Upper lobe of left lung (tissue), 6 donors: ENCODE measurements at regions not wholly inside any gene's neighbourhood (a gene's known extent, or its start where the extent isn't known, plus 50 kb on each side); places are given as distances from the start of the nearest gene placed in this dataset.

Source experiments
- ATAC-seq, 2 donors: fragments of 200-7000 bp; cut with Tn5 transposase; one replicate each; pipeline ENCODE4 v1.9.1; 2022; ENCODE audit warnings: mild to moderate bottlenecking in 2 of 2, moderate library complexity in 2 of 2; ENCODE audit not compliant: low FRiP score in 2 of 2
- DNase-seq, 2 donors: peaks; one replicate each; pipeline ENCODE4 v3.0.0-alpha.2; 2019 to 2020
- H3K27ac ChIP-seq, 4 donors: fragments of 200-600 bp; sonication (generic); one replicate each; pipeline ENCODE4 v1.5.1; 2016 to 2019
- H3K27me3 ChIP-seq, 4 donors: fragments of 200-600 bp; sonication (generic); one replicate each; pipeline ENCODE4 v1.5.1; 2017 to 2019
- H3K36me3 ChIP-seq, 4 donors: fragments of 200-600 bp; sonication (generic); one replicate each; pipeline ENCODE4 v1.5.1; 2016 to 2019
- H3K4me1 ChIP-seq, 4 donors: fragments of 200-600 bp; sonication (generic); one replicate each; pipeline ENCODE4 v1.5.1; 2018 to 2019
- H3K4me3 ChIP-seq, 4 donors: fragments of 200-600 bp; sonication (generic); one replicate each; pipeline ENCODE4 v1.5.1; 2017 to 2019; ENCODE audit warnings: mild to moderate bottlenecking in 2 of 4, moderate library complexity in 1 of 4
- H3K9me3 ChIP-seq, 4 donors: fragments of 200-600 bp; sonication (generic); one replicate each; pipeline ENCODE4 v1.5.1; 2018 to 2019
- EP300 ChIP-seq, 4 donors: sonication (generic); formaldehyde crosslinking; IDR thresholded peaks; one replicate each; pipeline ENCODE4 v1.5.1; 2017; ENCODE audit warnings: antibody characterized with exemption in 4 of 4, control low read depth in 2 of 4
- POLR2A ChIP-seq, 4 donors: fragments of 450-650 bp; IDR thresholded peaks; one replicate each; pipeline ENCODE4 v1.5.1; 2016 to 2017; ENCODE audit warnings: antibody characterized with exemption in 4 of 4, mild to moderate bottlenecking in 2 of 4
- POLR2AphosphoS5 ChIP-seq, 2 donors: sonication (generic); formaldehyde crosslinking; IDR thresholded peaks; one replicate each; pipeline ENCODE4 v1.5.1; 2017; ENCODE audit warnings: antibody characterized with exemption in 2 of 2
- WGBS, 2 donors: methylation state at CpG; one replicate each; pipeline ENCODE4 v1.1.5; 2017 to 2018; 5-methylcytosine and 5-hydroxymethylcytosine counted together
- TF ChIP-seq, protein P1 (sequence below), 6 experiments: fragments of 450-650 bp in 4 of 6; fragments of 200-600 bp in 2 of 6; sonication (generic) in 2 of 6; IDR thresholded peaks; one replicate each; pipeline ENCODE4 v1.5.1; 2016 to 2019; ENCODE audit warnings: antibody characterized with exemption in 6 of 6
- donor health status: DM: no; HTN: no; CAD: no; lungs with moderate emphysema.
- donor health status: DM: no; HTN: yes; CAD: no; lungs with severe emphysema.

DNA sequence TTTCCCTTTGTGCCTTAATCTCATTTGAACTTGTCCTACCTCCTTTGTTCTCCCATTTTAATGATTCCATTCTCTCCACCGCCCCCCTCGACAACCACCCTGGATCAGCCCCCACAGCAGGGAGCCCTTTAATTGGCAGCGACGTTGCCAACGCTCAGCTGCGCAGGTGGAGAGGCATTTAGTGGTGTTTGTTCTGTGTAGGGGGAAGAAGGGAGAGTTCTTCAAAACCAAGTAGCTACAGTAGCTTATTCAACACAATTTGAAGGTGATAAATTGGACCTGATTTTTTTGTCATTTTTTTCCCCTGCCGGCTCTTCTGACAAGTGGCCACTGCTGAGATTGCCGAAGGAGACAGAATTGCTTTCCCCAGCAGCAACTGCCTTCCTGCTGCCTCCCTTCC, 499.1 kb downstream of the CDK5RAP2 start:
- TF ChIP-seq, protein P1, sequence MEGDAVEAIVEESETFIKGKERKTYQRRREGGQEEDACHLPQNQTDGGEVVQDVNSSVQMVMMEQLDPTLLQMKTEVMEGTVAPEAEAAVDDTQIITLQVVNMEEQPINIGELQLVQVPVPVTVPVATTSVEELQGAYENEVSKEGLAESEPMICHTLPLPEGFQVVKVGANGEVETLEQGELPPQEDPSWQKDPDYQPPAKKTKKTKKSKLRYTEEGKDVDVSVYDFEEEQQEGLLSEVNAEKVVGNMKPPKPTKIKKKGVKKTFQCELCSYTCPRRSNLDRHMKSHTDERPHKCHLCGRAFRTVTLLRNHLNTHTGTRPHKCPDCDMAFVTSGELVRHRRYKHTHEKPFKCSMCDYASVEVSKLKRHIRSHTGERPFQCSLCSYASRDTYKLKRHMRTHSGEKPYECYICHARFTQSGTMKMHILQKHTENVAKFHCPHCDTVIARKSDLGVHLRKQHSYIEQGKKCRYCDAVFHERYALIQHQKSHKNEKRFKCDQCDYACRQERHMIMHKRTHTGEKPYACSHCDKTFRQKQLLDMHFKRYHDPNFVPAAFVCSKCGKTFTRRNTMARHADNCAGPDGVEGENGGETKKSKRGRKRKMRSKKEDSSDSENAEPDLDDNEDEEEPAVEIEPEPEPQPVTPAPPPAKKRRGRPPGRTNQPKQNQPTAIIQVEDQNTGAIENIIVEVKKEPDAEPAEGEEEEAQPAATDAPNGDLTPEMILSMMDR (IDR thresholded peaks at IDR 0.05): no peak
- TF ChIP-seq POLR2A (IDR thresholded peaks at IDR 0.05): no peak
- TF ChIP-seq POLR2AphosphoS5 (IDR thresholded peaks at IDR 0.05): no peak
- no peak for TF ChIP-seq EP300 (IDR thresholded peaks at IDR 0.05)
- H3K27me3 ChIP-seq: no peaks in the 10 kb centered on the region
- no peak overlapping the region for H3K27ac ChIP-seq
- ATAC-seq (no peak), DNase-seq (no peak)
- H3K4me3 ChIP-seq: no peak overlapping the region
- H3K36me3 ChIP-seq: no peaks in the 10 kb centered on the region
- H3K4me1 ChIP-seq: no peaks in the 10 kb centered on the region
- WGBS, 2 donors: 30 to 32% methylated on average over 8 of the region's 8 CpGs
- H3K9me3 ChIP-seq: peaks cover 0 to 15% (median 6%) of the 10 kb centered on the region in 4 donors

DNA sequence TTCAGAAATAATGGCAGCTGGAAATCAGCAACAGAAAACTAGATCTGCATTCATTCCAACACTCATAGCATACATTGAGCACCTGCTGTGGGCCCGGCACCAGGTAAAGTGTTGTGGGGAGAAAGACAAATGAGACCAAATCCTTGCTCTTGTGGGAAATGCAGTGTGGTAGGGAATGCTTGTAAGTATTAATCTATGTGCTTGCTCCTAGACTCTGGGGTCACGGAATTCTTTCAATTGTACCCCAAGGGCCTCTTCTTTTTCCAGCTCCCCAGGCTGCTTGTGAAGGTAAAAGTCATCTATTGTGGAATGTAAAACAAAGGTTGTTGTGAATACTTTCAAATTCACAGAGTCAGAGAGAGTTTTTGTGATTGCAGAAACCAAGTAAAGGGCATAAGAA, 501.9 kb downstream of the CDK5RAP2 start:
- 71 to 91% methylated on average over 2 of the region's 2 CpGs for WGBS, 2 donors
- Histone ChIP-seq H3K4me3 (no peak overlapping the region), H3K4me1 (no peaks in the 10 kb centered on the region), H3K9me3 (no peaks in the 10 kb centered on the region), H3K27me3 (no peaks in the 10 kb centered on the region), H3K36me3 (no peaks in the 10 kb centered on the region), H3K27ac (no peak overlapping the region)
- TF ChIP-seq, protein P1 (IDR thresholded peaks at IDR 0.05): no peak
- TF ChIP-seq EP300 (IDR thresholded peaks at IDR 0.05): no peak
- TF ChIP-seq POLR2AphosphoS5 (IDR thresholded peaks at IDR 0.05): no peak
- DNase-seq: no peak
- no peak for ATAC-seq

DNA sequence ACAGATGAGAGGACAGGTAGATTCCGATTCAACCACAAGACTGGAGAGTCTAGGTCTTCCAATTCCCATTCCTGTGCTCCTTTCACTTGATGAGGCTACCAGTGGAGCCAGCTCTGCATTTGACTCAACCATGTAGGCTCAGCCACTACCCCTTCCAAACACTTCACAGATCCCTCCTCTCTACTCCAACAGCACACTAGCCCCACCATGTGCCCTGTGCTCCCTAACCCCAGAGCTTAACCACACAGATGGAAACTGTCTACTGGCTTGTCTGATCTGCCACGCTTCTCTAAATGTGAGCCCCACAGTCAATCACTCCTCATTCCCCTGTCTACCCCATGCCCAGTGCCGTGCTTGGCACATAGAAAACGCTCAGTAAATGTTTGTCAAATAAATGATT, 508.2 kb downstream of the CDK5RAP2 start:
- TF ChIP-seq, protein P1 (IDR thresholded peaks at IDR 0.05): no peak
- no peak for TF ChIP-seq POLR2A (IDR thresholded peaks at IDR 0.05)
- no peak for TF ChIP-seq POLR2AphosphoS5 (IDR thresholded peaks at IDR 0.05)
- no peak for TF ChIP-seq EP300 (IDR thresholded peaks at IDR 0.05)
- H3K27ac ChIP-seq: no peak overlapping the region
- DNase-seq (no peak), ATAC-seq (no peak)
- H3K27me3 ChIP-seq: no peaks in the 10 kb centered on the region
- no peaks in the 10 kb centered on the region for H3K36me3 ChIP-seq
- 88 to 90% methylated on average over 4 of the region's 4 CpGs for WGBS, 2 donors
- no peaks in the 10 kb centered on the region for H3K4me1 ChIP-seq
- no peak overlapping the region for H3K4me3 ChIP-seq
- H3K9me3 ChIP-seq: no peaks in the 10 kb centered on the region

DNA sequence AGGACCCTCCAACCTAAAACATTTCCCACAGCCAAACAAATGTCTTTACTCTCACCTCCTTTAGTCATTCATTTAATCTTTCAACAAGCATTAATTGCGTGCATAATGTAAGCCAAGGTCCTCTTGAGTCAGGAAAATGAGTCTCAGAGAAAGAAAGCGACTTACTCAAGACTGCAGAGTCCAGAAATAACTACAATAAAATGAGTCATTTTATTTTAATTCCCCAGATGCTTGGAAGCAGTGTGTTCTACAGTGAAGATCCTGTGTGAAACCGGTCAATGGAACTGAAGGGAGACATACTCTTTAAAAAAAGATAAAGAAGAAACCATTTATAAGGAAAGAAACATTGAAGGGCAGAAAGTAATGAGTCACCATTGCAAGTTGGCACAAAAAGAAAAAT, 513.7 kb downstream of the CDK5RAP2 start:
- 65 to 80% methylated on average over 3 of the region's 3 CpGs for WGBS, 2 donors
- Histone ChIP-seq H3K36me3 (no peaks in the 10 kb centered on the region), H3K27me3 (no peaks in the 10 kb centered on the region), H3K4me3 (no peak overlapping the region), H3K9me3 (no peaks in the 10 kb centered on the region), H3K27ac (no peak overlapping the region), H3K4me1 (no peaks in the 10 kb centered on the region)
- ATAC-seq (peak in 1 of 2 donors; percentile 48), DNase-seq (no peak)
- no peak for TF ChIP-seq POLR2A (IDR thresholded peaks at IDR 0.05)

DNA sequence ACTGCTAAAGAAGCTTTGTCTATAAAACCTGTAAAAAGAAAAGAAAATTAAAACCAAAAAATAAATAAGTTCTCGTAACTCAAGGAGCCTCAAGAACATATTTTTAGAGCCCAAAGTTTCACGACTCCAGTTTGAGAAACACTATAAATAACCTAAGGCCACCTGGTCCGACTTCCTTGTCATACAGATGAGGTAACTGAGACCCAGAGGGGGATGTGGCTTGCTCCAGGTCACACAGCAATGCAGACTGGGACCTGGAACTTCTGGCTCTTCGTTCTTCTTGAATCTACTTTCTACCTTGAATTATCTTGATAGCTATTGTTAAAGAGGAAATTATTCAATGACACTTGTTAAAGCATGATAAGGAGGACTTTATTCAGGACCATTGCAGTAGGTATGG, 514.8 kb downstream of the CDK5RAP2 start:
- Histone ChIP-seq H3K4me1 (no peaks in the 10 kb centered on the region), H3K4me3 (no peak overlapping the region), H3K27me3 (no peaks in the 10 kb centered on the region), H3K27ac (no peak overlapping the region), H3K36me3 (no peaks in the 10 kb centered on the region), H3K9me3 (no peaks in the 10 kb centered on the region)
- TF ChIP-seq POLR2A (IDR thresholded peaks at IDR 0.05) (no peak), EP300 (IDR thresholded peaks at IDR 0.05) (no peak), POLR2AphosphoS5 (IDR thresholded peaks at IDR 0.05) (no peak)
- TF ChIP-seq, protein P1 (IDR thresholded peaks at IDR 0.05): no peak
- no peak for DNase-seq
- WGBS, 2 donors: 63 to 64% methylated on average over 4 of the region's 4 CpGs
- ATAC-seq: no peak
